K562 (cell line): ENCODE measurements at regions not wholly inside any gene's neighbourhood (a gene's known extent, or its start where the extent isn't known, plus 50 kb on each side); places are given as distances from the start of the nearest gene placed in this dataset.

Experiments
- CBFA2T3 ChIP-seq: fragments of 450-650 bp; IDR thresholded peaks from 2 replicates; pipeline ENCODE4 v1.6.1; 2017
- E2F5 ChIP-seq: sonication (generic); formaldehyde crosslinking; IDR thresholded peaks from 2 replicates; pipeline ENCODE4 v1.8.0; 2022; ENCODE audit warnings: mild to moderate bottlenecking, missing genetic modification reagents
- GMEB1 ChIP-seq: fragments of 250-450 bp; sonication (Bioruptor Pico); IDR thresholded peaks from 2 replicates; pipeline ENCODE4 v1.4.0; 2020; ENCODE audit warnings: mild to moderate bottlenecking
- NFIX ChIP-seq: fragments of 250-450 bp; sonication (Bioruptor Pico); IDR thresholded peaks from 2 replicates; pipeline ENCODE4 v1.4.0; 2020; ENCODE audit warnings: low read depth, mild to moderate bottlenecking, moderate library complexity
- PTBP1 ChIP-seq: fragments of 200-400 bp; formaldehyde crosslinking; IDR thresholded peaks from 2 replicates; pipeline ENCODE4 v1.6.1; 2017; ENCODE audit warnings: low read depth, low read length
- PURB ChIP-seq: sonication (generic); formaldehyde crosslinking; IDR thresholded peaks from 2 replicates; pipeline ENCODE4 v1.9.0; 2021; ENCODE audit warnings: low read depth, mild to moderate bottlenecking, missing genetic modification reagents
- TRIM25 ChIP-seq: fragments of 450-650 bp; IDR thresholded peaks from 2 replicates; pipeline ENCODE4 v1.7.0; 2016; ENCODE audit warnings: borderline replicate concordance

DNA sequence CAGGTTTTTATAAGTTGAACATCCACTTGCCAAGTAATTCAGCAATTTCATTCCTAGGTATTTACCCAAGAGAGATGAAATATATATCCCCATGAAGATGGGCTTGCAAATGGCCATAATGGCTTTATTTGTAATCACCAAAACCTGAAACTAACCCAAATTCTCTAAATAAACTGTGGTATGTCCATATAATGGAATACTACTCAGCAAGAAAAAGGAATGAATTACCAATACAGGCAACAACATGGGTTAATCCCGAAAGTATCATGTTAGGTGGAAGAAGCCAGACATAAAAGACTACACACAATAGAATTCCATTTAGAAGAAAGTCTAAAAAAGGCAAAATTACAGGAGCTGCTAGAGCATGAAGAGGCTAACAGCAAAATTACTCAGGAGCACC lies 101.4 kb upstream of the PPP2R2D start (continued):
- TF ChIP-seq PURB (no peak), PTBP1 (no peak), NFIX (CRISPR knock-in tag) (no peak), CBFA2T3 (no peak), TRIM25 (no peak), E2F5 (no peak), GMEB1 (no peak)
